ENCODE measurements at regions not wholly inside any gene's neighbourhood (a gene's known extent, or its start where the extent isn't known, plus 50 kb on each side); places are given as distances from the start of the nearest gene placed in this dataset.

- DNase-seq: peak; percentile 46
- WGBS, 2 experiments (ENCODE audit: extremely low coverage in 2 of 2, insufficient read length in 1 of 2): no CpG with 5 or more reads among the region's 5 CpGs
- Histone ChIP-seq H3K36me3 (ENCODE audit: control insufficient read depth, insufficient read depth, low read length) (no peaks in the 10 kb centered on the region), H3K27ac (ENCODE audit: insufficient read depth, low read length) (peak overlapping the region; percentile 78), H3K9ac (ENCODE audit: low read depth, low read length) (peak overlapping the region; percentile 19; the same call in 1 of the 2 replicates), H3K23ac (ENCODE audit: low read depth, low read length) (peak overlapping the region; percentile 88), H4K20me1 (ENCODE audit: insufficient read depth, low read length) (no peaks in the 10 kb centered on the region), H2AK5ac (ENCODE audit: low read depth, low read length) (peak overlapping the region; percentile 94), H2BK20ac (ENCODE audit: low read depth, low read length) (peak overlapping the region; percentile 87), H2BK15ac (ENCODE audit: low read depth, low read length) (peak overlapping the region; percentile 99), H2BK120ac (ENCODE audit: low read depth, low read length) (peak overlapping the region; percentile 94), H3K4me2 (ENCODE audit: low read depth, low read length) (peak overlapping the region; percentile 2; the same call in 1 of the 2 replicates), H3K4me1 (ENCODE audit: control insufficient read depth, insufficient read depth, low read length) (peaks cover 42% of the 10 kb centered on the region), H3K9me3 (ENCODE audit: control insufficient read depth, insufficient read depth, low read length) (no peaks in the 10 kb centered on the region), H2BK5ac (ENCODE audit: low read depth, low read length, poor library complexity, severe bottlenecking) (peak overlapping the region; percentile 86), H3K9me1 (ENCODE audit: insufficient read depth, low read length) (peaks cover 35% of the 10 kb centered on the region), H3K4me3 (ENCODE audit: insufficient read depth, low read depth, low read length) (no peak overlapping the region), H3K18ac (ENCODE audit: low read depth, low read length) (peak overlapping the region; percentile 33), H2AK9ac (replicated peaks; ENCODE audit: low read depth, low read length, poor library complexity) (peak overlapping the region; percentile 89), H4K8ac (ENCODE audit: low read depth in 2 of 2, low read length in 2 of 2) (peak overlapping the region; percentile 99 to 100), H3K4ac (ENCODE audit: low read depth, low read length) (peak overlapping the region; percentile 91), H2AFZ (replicated peaks; ENCODE audit: low read length, poor library complexity) (peak overlapping the region; percentile 95), H3K27me3 (ENCODE audit: control insufficient read depth, insufficient read depth, low read length) (no peaks in the 10 kb centered on the region), H3K56ac (ENCODE audit: extremely low read depth, insufficient read depth, low read length) (peak overlapping the region; percentile 54; the same call in 1 of the 2 replicates), H3K14ac (replicated peaks; ENCODE audit: low read depth, low read length) (peak overlapping the region; percentile 98), H4K5ac (ENCODE audit: low read depth, low read length) (peak overlapping the region; percentile 62), H4K91ac (ENCODE audit: insufficient read depth, low read depth, low read length) (peak overlapping the region; percentile 100), H3K79me1 (ENCODE audit: low read depth in 1 of 2, low read length in 2 of 2) (peaks cover 0 to 18% of the 10 kb centered on the region in 2 experiments; a peak in 2 of 4 replicates)
- dilution Hi-C loops (cut with HindIII; ENCODE audit: low sequenced_read_pairs, unreplicated experiment): no loop called here
- TF ChIP-seq ELK1 (IDR thresholded peaks at IDR 0.05; ENCODE audit: borderline replicate concordance, low read depth, low read length) (no peak), CEBPB (IDR thresholded peaks at IDR 0.05; ENCODE audit: low read depth, low read length) (no peak), POLR2A (IDR thresholded peaks at IDR 0.05; ENCODE audit: low read depth, low read length) (no peak), RFX5 (IDR thresholded peaks at IDR 0.05; ENCODE audit: low read depth, low read length) (no peak), CTCF (conservative IDR thresholded peaks at IDR 0.05; ENCODE audit: low read depth, low read length) (no peak), RAD21 (IDR thresholded peaks at IDR 0.05; ENCODE audit: low read length) (no peak), NFE2L2 (IDR thresholded peaks at IDR 0.05; ENCODE audit: low read depth, low read length) (no peak), BHLHE40 (IDR thresholded peaks at IDR 0.05; ENCODE audit: low read depth, low read length) (no peak), MAFK (IDR thresholded peaks at IDR 0.05; ENCODE audit: low read depth, low read length) (no peak), USF2 (IDR thresholded peaks at IDR 0.05; ENCODE audit: low read depth, low read length) (no peak), RCOR1 (IDR thresholded peaks at IDR 0.05; ENCODE audit: insufficient replicate concordance, low read length) (no peak), MXI1 (IDR thresholded peaks at IDR 0.05; ENCODE audit: borderline replicate concordance, low read depth, low read length) (no peak), CHD1 (IDR thresholded peaks at IDR 0.05; ENCODE audit: low read depth, low read length) (no peak), FOS (IDR thresholded peaks at IDR 0.05; ENCODE audit: low read depth, low read length) (no peak), MAZ (IDR thresholded peaks at IDR 0.05; ENCODE audit: borderline replicate concordance, low read depth, low read length) (no peak), SMC3 (IDR thresholded peaks at IDR 0.05; ENCODE audit: low read depth, low read length) (no peak)
- ATAC-seq (ENCODE audit: low read depth): no peak
- ChIA-PET POLR2A (ENCODE audit: unreplicated experiment) (no interaction called here), CTCF (no interaction called here)
- intact Hi-C loops (cut with micrococcal nuclease): no loop called here
- in situ Hi-C loops (cut with MboI; ENCODE audit: low sequenced_read_pairs): loop anchor here (10.0 kb wide), 1 partner anchor 269 kb away; no protein-coding TSS in a partner anchor
- BruUV-seq (replicated peaks): no TSS peak
Observed at GRCh38 chr9:129336130-129336528, 158.1 kb upstream of the IER5L start.
